ENCODE measurements at regions not wholly inside any gene's neighbourhood (a gene's known extent, or its start where the extent isn't known, plus 50 kb on each side); places are given as distances from the start of the nearest gene placed in this dataset.

DNA sequence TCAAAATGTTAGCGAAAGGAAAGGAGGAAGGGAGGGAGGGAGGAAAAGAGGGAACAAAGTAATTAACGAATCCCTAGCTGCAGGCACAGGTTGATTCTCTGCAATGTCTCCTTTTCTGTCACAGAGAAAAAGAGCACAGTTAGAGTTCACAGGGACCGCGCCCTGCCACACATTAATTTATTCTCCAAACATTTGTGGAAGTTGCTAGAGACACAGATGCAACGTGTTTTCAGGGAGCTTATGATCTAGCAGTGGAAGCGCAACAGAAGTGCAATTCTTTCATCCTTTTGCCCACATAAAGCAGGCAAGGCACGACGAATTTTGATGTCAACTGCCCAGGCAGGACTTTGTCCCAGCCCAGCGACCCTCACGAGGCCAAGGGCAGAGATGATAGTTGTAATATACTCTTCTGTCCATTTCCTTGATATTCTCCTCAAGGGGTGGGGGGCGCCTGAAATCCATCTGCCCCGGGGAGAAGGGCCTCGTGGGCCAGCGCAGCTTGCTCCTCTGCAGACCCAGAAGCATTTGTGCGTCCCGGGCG is 101.7 kb upstream of the ZNF438 start:
- TSS peak; percentile 93 for BruUV-seq (replicated peaks)
- H3K36me3 ChIP-seq (ENCODE audit: control insufficient read depth, insufficient read depth, low read length): no peaks in the 10 kb centered on the region
- intact Hi-C loops (cut with micrococcal nuclease; ENCODE audit: unreplicated experiment): loop anchor here (1.0 kb wide), 1 partner anchor 101 kb away; no protein-coding TSS in a partner anchor
- ChIA-PET CTCF (no interaction called here), POLR2A (interaction anchor here (0.6 to 1.0 kb wide), 4 partner anchors 12 to 372 kb away, joined by 3 to 4 read pairs (median 3); no protein-coding TSS in a partner anchor)
- DNase-seq: no peak
- no peaks in the 10 kb centered on the region for H3K9me3 ChIP-seq
- Mint-ChIP-seq H3K4me3 (ENCODE audit: unreplicated experiment) (peak overlapping the region; percentile 69), H3K36me3 (ENCODE audit: insufficient read depth, unreplicated experiment) (no peaks in the 10 kb centered on the region), H3K27ac (ENCODE audit: unreplicated experiment) (peak overlapping the region; percentile 76), H3K9me3 (ENCODE audit: unreplicated experiment) (no peaks in the 10 kb centered on the region), H3K27me3 (ENCODE audit: insufficient read depth, unreplicated experiment) (no peaks in the 10 kb centered on the region), H3K4me1 (ENCODE audit: low read depth, unreplicated experiment) (no peaks in the 10 kb centered on the region)
- H3K4me3 ChIP-seq (ENCODE audit: low read depth, low read length): peak overlapping the region; percentile 60
- no peaks in the 10 kb centered on the region for H3K27me3 ChIP-seq (replicated peaks; ENCODE audit: control insufficient read depth, insufficient read depth, low read length)
- no peak for TF ChIP-seq CTCF (IDR thresholded peaks at IDR 0.05; ENCODE audit: insufficient read depth in 1 of 2, low read depth in 1 of 2, low read length in 1 of 2, severe bottlenecking in 1 of 2, unreplicated experiment in 1 of 2)
- peaks cover 6% of the 10 kb centered on the region; the same call in 1 of the 2 replicates for H3K4me1 ChIP-seq

DNA sequence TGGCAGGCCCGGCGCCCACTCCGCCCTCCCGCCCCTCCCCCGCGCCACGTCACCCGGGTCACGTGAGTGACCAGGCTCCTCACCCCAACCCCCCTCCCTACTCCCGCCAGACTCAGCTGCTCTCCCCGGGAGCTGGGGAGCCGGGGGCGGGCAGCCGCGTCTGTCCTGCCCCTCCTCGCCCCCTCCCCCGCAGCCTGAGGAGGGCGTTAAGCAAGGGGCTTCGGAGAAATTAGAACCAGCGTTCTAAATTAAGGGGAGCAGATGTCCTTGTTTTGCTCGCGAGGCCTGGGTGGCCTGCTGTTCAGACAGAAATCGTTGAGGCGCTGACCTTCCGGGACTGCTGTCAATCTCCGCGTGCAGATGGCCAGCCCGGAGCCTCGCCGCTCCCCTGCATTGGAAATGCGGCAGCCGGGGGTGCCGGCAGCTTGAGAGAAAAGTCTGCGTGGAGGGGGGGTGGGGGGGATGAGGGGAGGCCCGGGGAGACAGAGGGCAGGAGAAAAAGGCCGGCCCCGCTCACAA is 102.2 kb upstream of the ZNF438 start:
- Mint-ChIP-seq H3K27ac (ENCODE audit: unreplicated experiment) (peak overlapping the region; percentile 76), H3K9me3 (ENCODE audit: unreplicated experiment) (no peaks in the 10 kb centered on the region), H3K4me3 (ENCODE audit: unreplicated experiment) (peak overlapping the region; percentile 69), H3K36me3 (ENCODE audit: insufficient read depth, unreplicated experiment) (no peaks in the 10 kb centered on the region), H3K27me3 (ENCODE audit: insufficient read depth, unreplicated experiment) (no peaks in the 10 kb centered on the region), H3K4me1 (ENCODE audit: low read depth, unreplicated experiment) (no peaks in the 10 kb centered on the region)
- Histone ChIP-seq H3K9me3 (no peaks in the 10 kb centered on the region), H3K27me3 (replicated peaks; ENCODE audit: control insufficient read depth, insufficient read depth, low read length) (no peaks in the 10 kb centered on the region), H3K36me3 (ENCODE audit: control insufficient read depth, insufficient read depth, low read length) (no peaks in the 10 kb centered on the region), H3K4me3 (ENCODE audit: low read depth, low read length) (peak overlapping the region; percentile 60), H3K4me1 (peaks cover 6% of the 10 kb centered on the region; the same call in 1 of the 2 replicates)
- ChIA-PET CTCF (interaction anchor here (0.6 kb wide), 1 partner anchor 11 kb away, joined by 4 read pairs; no protein-coding TSS in a partner anchor), POLR2A (interaction anchor here (0.6 to 1.0 kb wide), 7 partner anchors 12 to 626 kb away, joined by 3 to 6 read pairs (median 4); no protein-coding TSS in a partner anchor)
- peak; percentile 78 to 88 for DNase-seq
- no peak for TF ChIP-seq CTCF (IDR thresholded peaks at IDR 0.05; ENCODE audit: insufficient read depth in 1 of 2, low read depth in 1 of 2, low read length in 1 of 2, severe bottlenecking in 1 of 2, unreplicated experiment in 1 of 2)
- intact Hi-C loops (cut with micrococcal nuclease; ENCODE audit: unreplicated experiment): loop anchor here (1.0 kb wide), 1 partner anchor 102 kb away; no protein-coding TSS in a partner anchor
- no TSS peak for BruUV-seq (replicated peaks)

GRCh38 chr10:31134311-31134952 is 102.8 kb upstream of the ZNF438 start:
- Histone ChIP-seq H3K27me3 (replicated peaks; ENCODE audit: control insufficient read depth, insufficient read depth, low read length) (no peaks in the 10 kb centered on the region), H3K4me1 (peaks cover 6% of the 10 kb centered on the region; the same call in 1 of the 2 replicates), H3K9me3 (no peaks in the 10 kb centered on the region), H3K36me3 (ENCODE audit: control insufficient read depth, insufficient read depth, low read length) (no peaks in the 10 kb centered on the region), H3K4me3 (ENCODE audit: low read depth, low read length) (peak overlapping the region; percentile 60)
- Mint-ChIP-seq H3K27ac (ENCODE audit: unreplicated experiment) (peak overlapping the region; percentile 76), H3K4me1 (ENCODE audit: low read depth, unreplicated experiment) (no peaks in the 10 kb centered on the region), H3K27me3 (ENCODE audit: insufficient read depth, unreplicated experiment) (no peaks in the 10 kb centered on the region), H3K36me3 (ENCODE audit: insufficient read depth, unreplicated experiment) (no peaks in the 10 kb centered on the region), H3K9me3 (ENCODE audit: unreplicated experiment) (no peaks in the 10 kb centered on the region), H3K4me3 (ENCODE audit: unreplicated experiment) (peak overlapping the region; percentile 69)
- TSS peak; percentile 79 for BruUV-seq (replicated peaks)
- intact Hi-C loops (cut with micrococcal nuclease; ENCODE audit: unreplicated experiment): no loop called here
- ChIA-PET CTCF (interaction anchor here (0.6 kb wide), 1 partner anchor 11 kb away, joined by 4 read pairs; no protein-coding TSS in a partner anchor), POLR2A (interaction anchor here (0.6 to 1.0 kb wide), 6 partner anchors 13 to 626 kb away, joined by 3 to 6 read pairs (median 4); no protein-coding TSS in a partner anchor)
- DNase-seq: peak in 1 of 2 experiments; percentile 39
- TF ChIP-seq CTCF (IDR thresholded peaks at IDR 0.05; ENCODE audit: insufficient read depth in 1 of 2, low read depth in 1 of 2, low read length in 1 of 2, severe bottlenecking in 1 of 2, unreplicated experiment in 1 of 2): no peak
